MCF 10A (cell line): ENCODE measurements at regions not wholly inside any gene's neighbourhood (a gene's known extent, or its start where the extent isn't known, plus 50 kb on each side); places are given as distances from the start of the nearest gene placed in this dataset.

Experiments used
- BruUV-seq: library from RNA; stranded (reverse); fragments of 400-500 nt; replicated peaks from 2 replicates; lab custom pipeline; 2021; lab: Mats Ljungman, UMichigan
- CTCF ChIA-PET: fragments of 300-600 bp; sonication (Branson Sonifier 250); formaldehyde crosslinking; extraction: SDS; loops from one replicate; lab custom pipeline; 2021; ENCODE audit warnings: antibody characterized with exemption, inconsistent platforms; lab: Yijun Ruan, JAX
- POLR2A ChIA-PET: fragments of 300-600, 350-650 bp; sonication (Branson Sonifier 250); formaldehyde crosslinking; extraction: SDS; loops from one replicate; lab custom pipeline; 2020; ENCODE audit warnings: antibody characterized with exemption, inconsistent platforms; lab: Yijun Ruan, JAX
- DNase-seq: peaks from one replicate; pipeline ENCODE4 v3.0.0-alpha.2; 2018; ENCODE audit not compliant: unreplicated experiment
- H3K27ac Mint-ChIP-seq: one replicate; pipeline ENCODE4 v1.8.0; 2022; ENCODE audit warnings: mild to moderate bottlenecking, low read depth, mixed read lengths; ENCODE audit not compliant: unreplicated experiment
- H3K27me3 Mint-ChIP-seq: one replicate; pipeline ENCODE4 v1.8.0; 2022; ENCODE audit warnings: mixed read lengths; ENCODE audit not compliant: insufficient read depth, unreplicated experiment
- H3K36me3 Mint-ChIP-seq: one replicate; pipeline ENCODE4 v1.8.0; 2022; ENCODE audit warnings: mild to moderate bottlenecking, moderate library complexity, mixed read lengths; ENCODE audit not compliant: insufficient read depth, unreplicated experiment
- H3K4me1 Mint-ChIP-seq: one replicate; pipeline ENCODE4 v1.8.0; 2022; ENCODE audit warnings: mixed read lengths; ENCODE audit not compliant: insufficient read depth, unreplicated experiment
- H3K4me3 Mint-ChIP-seq: one replicate; pipeline ENCODE4 v1.8.0; 2022; ENCODE audit warnings: mild to moderate bottlenecking, moderate library complexity, mixed read lengths; ENCODE audit not compliant: unreplicated experiment
- H3K9me3 Mint-ChIP-seq: one replicate; pipeline ENCODE4 v1.8.0; 2022; ENCODE audit warnings: mixed read lengths; ENCODE audit not compliant: unreplicated experiment
- intact Hi-C: fragments of 100-400 bp; cut with micrococcal nuclease; formaldehyde crosslinking; loops from 2 replicates; pipeline ENCODE4 v1.14.1; 2022
- TF ChIP-seq, protein P1 (sequence below): fragments of 200-600 bp; IDR thresholded peaks from one replicate; pipeline ENCODE4 v1.8.0; 2022; ENCODE audit warnings: antibody characterized with exemption, mild to moderate bottlenecking; ENCODE audit not compliant: unreplicated experiment

DNA sequence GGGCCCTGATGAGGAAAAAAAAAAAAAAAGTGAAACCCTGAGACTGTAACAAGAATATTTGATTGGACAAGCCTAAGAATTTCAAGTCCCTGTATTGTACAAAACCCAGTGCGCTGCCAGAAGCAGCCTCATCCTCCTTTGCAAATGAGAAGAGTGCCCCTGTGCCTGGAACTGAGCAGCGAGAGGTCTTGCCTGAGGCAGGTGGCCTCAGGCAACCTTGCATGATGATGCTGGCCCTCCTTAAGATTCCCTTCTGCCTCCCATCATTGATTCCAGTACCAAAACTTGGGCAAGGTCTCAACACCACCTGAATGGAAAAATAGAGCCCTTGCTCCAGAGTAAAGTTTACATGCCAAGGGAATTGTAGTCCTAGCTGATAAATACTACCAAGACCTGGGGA, 129.6 kb upstream of the RAB4A start:
- TF ChIP-seq, protein P1, sequence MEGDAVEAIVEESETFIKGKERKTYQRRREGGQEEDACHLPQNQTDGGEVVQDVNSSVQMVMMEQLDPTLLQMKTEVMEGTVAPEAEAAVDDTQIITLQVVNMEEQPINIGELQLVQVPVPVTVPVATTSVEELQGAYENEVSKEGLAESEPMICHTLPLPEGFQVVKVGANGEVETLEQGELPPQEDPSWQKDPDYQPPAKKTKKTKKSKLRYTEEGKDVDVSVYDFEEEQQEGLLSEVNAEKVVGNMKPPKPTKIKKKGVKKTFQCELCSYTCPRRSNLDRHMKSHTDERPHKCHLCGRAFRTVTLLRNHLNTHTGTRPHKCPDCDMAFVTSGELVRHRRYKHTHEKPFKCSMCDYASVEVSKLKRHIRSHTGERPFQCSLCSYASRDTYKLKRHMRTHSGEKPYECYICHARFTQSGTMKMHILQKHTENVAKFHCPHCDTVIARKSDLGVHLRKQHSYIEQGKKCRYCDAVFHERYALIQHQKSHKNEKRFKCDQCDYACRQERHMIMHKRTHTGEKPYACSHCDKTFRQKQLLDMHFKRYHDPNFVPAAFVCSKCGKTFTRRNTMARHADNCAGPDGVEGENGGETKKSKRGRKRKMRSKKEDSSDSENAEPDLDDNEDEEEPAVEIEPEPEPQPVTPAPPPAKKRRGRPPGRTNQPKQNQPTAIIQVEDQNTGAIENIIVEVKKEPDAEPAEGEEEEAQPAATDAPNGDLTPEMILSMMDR, result no peak
- DNase-seq, result no peak
- no peaks in the 10 kb centered on the region for H3K36me3 Mint-ChIP-seq
- CTCF ChIA-PET, result interaction anchor here (0.6 to 1.4 kb wide), 5 partner anchors 13 to 370 kb away, joined by 3 to 4 read pairs (median 3); no protein-coding TSS in a partner anchor
- no peaks in the 10 kb centered on the region for H3K9me3 Mint-ChIP-seq
- H3K27me3 Mint-ChIP-seq, result no peaks in the 10 kb centered on the region
- BruUV-seq, result no TSS peak
- POLR2A ChIA-PET, result interaction anchor here (0.7 kb wide), 1 partner anchor 252 kb away, joined by 3 read pairs; no protein-coding TSS in a partner anchor
- H3K27ac Mint-ChIP-seq, result no peak overlapping the region
- no peaks in the 10 kb centered on the region for H3K4me1 Mint-ChIP-seq
- H3K4me3 Mint-ChIP-seq, result no peak overlapping the region
- intact Hi-C loops, result no loop called here

DNA sequence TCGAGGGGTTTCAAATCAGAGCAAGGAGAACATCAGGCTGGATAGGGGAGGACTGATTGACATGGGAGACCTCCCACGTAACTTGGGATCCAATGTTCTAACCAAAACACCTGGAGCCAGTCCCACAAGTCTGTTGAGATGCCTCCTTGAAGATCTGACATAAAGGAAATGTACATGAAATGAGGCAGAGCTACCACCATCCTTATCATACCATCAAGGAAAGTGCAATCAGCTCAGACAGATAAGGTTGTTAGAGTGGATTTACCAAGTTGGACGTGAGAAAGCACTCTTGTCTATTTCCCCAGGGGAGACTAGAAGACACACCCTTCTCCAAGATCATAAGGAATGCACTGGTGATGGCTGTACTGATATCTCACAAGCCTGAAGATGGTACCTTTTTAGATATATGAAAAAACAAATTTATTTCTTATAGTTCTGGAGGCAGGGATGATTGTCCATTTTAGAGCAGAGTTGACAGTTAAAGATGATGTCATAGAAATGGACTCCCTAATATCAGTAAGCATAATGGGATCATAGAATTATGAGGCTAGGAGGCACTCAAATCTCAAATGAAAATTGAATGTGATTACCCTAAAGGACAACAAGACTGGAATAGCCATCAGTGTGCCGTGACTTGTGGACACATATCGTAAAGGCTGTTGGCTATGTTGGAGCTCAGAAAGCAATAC, 129.1 kb upstream of the RAB4A start:
- no TSS peak for BruUV-seq
- POLR2A ChIA-PET, result interaction anchor here (0.6 to 0.7 kb wide), 2 partner anchors 16 to 252 kb away, joined by 3 read pairs; no protein-coding TSS in a partner anchor
- no peak for DNase-seq
- intact Hi-C loops, result no loop called here
- TF ChIP-seq, protein P1, result no peak
- H3K4me1 Mint-ChIP-seq, result peaks cover 2% of the 10 kb centered on the region
- no peaks in the 10 kb centered on the region for H3K36me3 Mint-ChIP-seq
- H3K9me3 Mint-ChIP-seq, result no peaks in the 10 kb centered on the region
- no peak overlapping the region for H3K4me3 Mint-ChIP-seq
- CTCF ChIA-PET, result interaction anchor here (0.6 to 1.4 kb wide), 4 partner anchors 14 to 370 kb away, joined by 3 to 4 read pairs (median 4); no protein-coding TSS in a partner anchor
- no peaks in the 10 kb centered on the region for H3K27me3 Mint-ChIP-seq
- H3K27ac Mint-ChIP-seq, result no peak overlapping the region

DNA sequence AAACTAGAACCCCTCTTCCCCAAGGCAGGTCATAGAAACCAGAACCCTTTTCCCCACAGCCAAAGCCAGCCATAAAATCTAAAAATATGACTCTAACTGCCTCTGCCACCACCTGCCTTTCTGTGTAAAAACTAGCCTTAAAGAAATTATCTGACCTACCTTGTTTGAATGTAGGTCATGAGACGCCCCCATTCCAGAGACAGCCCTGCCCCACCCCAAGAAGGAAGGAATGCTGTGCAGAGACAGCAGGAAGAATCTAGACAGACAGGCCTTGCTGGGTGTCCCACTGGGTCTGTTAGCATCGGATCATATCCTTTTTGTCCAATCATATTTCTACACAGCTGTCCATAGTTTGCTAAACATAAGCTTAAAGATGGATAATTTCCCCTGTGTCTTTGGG, 128.4 kb upstream of the RAB4A start:
- Mint-ChIP-seq H3K4me1 (peaks cover 6% of the 10 kb centered on the region), H3K4me3 (no peak overlapping the region)

DNA sequence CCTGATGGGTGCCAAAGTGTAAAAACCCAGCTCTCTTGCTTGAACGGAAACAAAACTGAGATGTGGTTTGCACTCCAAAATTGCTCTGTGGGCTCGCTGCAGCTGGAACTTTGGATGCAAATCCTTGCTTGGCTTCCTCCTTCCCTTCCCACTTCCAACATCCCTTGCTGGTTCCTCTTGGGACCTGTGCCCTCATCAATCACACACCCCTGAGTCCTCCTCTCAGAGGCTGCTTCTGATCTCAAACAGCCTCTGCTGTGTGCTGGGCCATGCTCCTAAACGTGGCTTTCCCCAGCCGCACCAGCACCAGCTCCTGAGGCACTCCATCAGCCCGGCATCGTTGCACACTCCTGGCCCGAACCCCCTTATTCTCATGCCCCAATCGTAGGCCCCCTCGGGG, 124.3 kb upstream of the RAB4A start:
- Mint-ChIP-seq H3K27me3 (no peaks in the 10 kb centered on the region), H3K9me3 (no peaks in the 10 kb centered on the region), H3K27ac (no peak overlapping the region), H3K4me1 (peaks cover 6% of the 10 kb centered on the region), H3K4me3 (no peak overlapping the region), H3K36me3 (no peaks in the 10 kb centered on the region)
- DNase-seq, result no peak
- TF ChIP-seq, protein P1, result no peak
- ChIA-PET CTCF (interaction anchor here (0.6 to 1.7 kb wide), 5 partner anchors 10 to 482 kb away, joined by 3 to 4 read pairs (median 4); no protein-coding TSS in a partner anchor), POLR2A (interaction anchor here (0.6 to 1.3 kb wide), 3 partner anchors 10 to 85 kb away, joined by 3 to 7 read pairs (median 5); no protein-coding TSS in a partner anchor)
- BruUV-seq, result no TSS peak
- intact Hi-C loops, result no loop called here

More for the DNA sequence above, 128.4 kb upstream of the RAB4A start:
- Mint-ChIP-seq H3K36me3 (no peaks in the 10 kb centered on the region), H3K27ac (no peak overlapping the region), H3K27me3 (no peaks in the 10 kb centered on the region), H3K9me3 (no peaks in the 10 kb centered on the region)
- TF ChIP-seq, protein P1, result no peak
- BruUV-seq, result no TSS peak
- POLR2A ChIA-PET, result no interaction called here
- CTCF ChIA-PET, result interaction anchor here (0.7 kb wide), 1 partner anchor 12 kb away, joined by 3 read pairs; no protein-coding TSS in a partner anchor
- intact Hi-C loops, result no loop called here
- DNase-seq, result no peak
